ENCODE measurements at regions not wholly inside any gene's neighbourhood (a gene's known extent, or its start where the extent isn't known, plus 50 kb on each side); places are given as distances from the start of the nearest gene placed in this dataset.

GRCh38 chr1:238061967-238062613 lies 171.4 kb upstream of the ZP4 start:
- no peak for DNase-seq

GRCh38 chr1:238060061-238060460 lies 169.3 kb upstream of the ZP4 start:
- DNase-seq, result no peak

GRCh38 chr1:238052496-238053266 lies 162.0 kb upstream of the ZP4 start:
- DNase-seq, result no peak

GRCh38 chr1:238029126-238029525 lies 138.4 kb upstream of the ZP4 start:
- DNase-seq, result no peak

GRCh38 chr1:238027366-238027765 lies 136.6 kb upstream of the ZP4 start:
- DNase-seq, result no peak

GRCh38 chr1:238023137-238023536 lies 132.4 kb upstream of the ZP4 start:
- DNase-seq, result no peak

- no peak for DNase-seq
Measured at GRCh38 chr1:238018214-238018613, 127.5 kb upstream of the ZP4 start.

- no peak for DNase-seq
Measured at GRCh38 chr1:238006779-238007178, 116.1 kb upstream of the ZP4 start.

GRCh38 chr1:238005116-238005515 lies 114.4 kb upstream of the ZP4 start:
- no peak for DNase-seq

- DNase-seq, result peak; percentile 32
Measured at GRCh38 chr1:238001818-238002217, 111.1 kb upstream of the ZP4 start.

- no peak for DNase-seq
Measured at GRCh38 chr1:237999426-238000052, 108.8 kb upstream of the ZP4 start.

- no peak for DNase-seq
Measured at GRCh38 chr1:237998581-237998980, 107.9 kb upstream of the ZP4 start.

GRCh38 chr1:237983496-237983895 lies 92.8 kb upstream of the ZP4 start:
- DNase-seq, result no peak

GRCh38 chr1:237981223-237981622 lies 90.5 kb upstream of the ZP4 start:
- no peak for DNase-seq

- DNase-seq, result no peak
Measured at GRCh38 chr1:237976331-237976730, 85.6 kb upstream of the ZP4 start.

- DNase-seq, result no peak
Measured at GRCh38 chr1:237975903-237976302, 85.2 kb upstream of the ZP4 start.

GRCh38 chr1:237975376-237975775 lies 84.7 kb upstream of the ZP4 start:
- DNase-seq, result no peak

GRCh38 chr1:237972186-237972585 lies 81.5 kb upstream of the ZP4 start:
- DNase-seq, result no peak

- no peak for DNase-seq
Measured at GRCh38 chr1:237962985-237963384, 72.3 kb upstream of the ZP4 start.

- DNase-seq, result peak; percentile 63
Measured at GRCh38 chr1:237961754-237962153, 71.0 kb upstream of the ZP4 start.

GRCh38 chr1:237959838-237960237 lies 69.1 kb upstream of the ZP4 start:
- no peak for DNase-seq

GRCh38 chr1:237953238-237953637 lies 62.5 kb upstream of the ZP4 start:
- peak; percentile 17 for DNase-seq
